T-cell (primary cell): ENCODE measurements at regions not wholly inside any gene's neighbourhood (a gene's known extent, or its start where the extent isn't known, plus 50 kb on each side); places are given as distances from the start of the nearest gene placed in this dataset.

Source experiments
- ATAC-seq, 4 experiments: fragments of 200-7000 bp in 3 of 4; fragments of 150-1000 bp in 1 of 4; cut with Tn5 transposase; replicated peaks in 1 of 4; 1 replicate in 3 of 4; 2 replicates in 1 of 4; pipeline ENCODE4 v1.10.0; 2021; ENCODE audit warnings: moderate library complexity in 3 of 4, mild to moderate bottlenecking in 2 of 4, moderate number of reproducible peaks in 1 of 4
- CTCF ChIA-PET, 2 donors: fragments of 300-600 bp; sonication (Branson Sonifier 250); formaldehyde crosslinking; loops; one replicate each; lab custom pipeline; 2022; ENCODE audit warnings: antibody characterized with exemption in 2 of 2; lab: Charles Lee
- POLR2A ChIA-PET, 2 donors: fragments of 300-600 bp; sonication (Branson Sonifier 250); formaldehyde crosslinking; loops; one replicate each; lab custom pipeline; 2022; ENCODE audit warnings: antibody characterized with exemption in 2 of 2; lab: Charles Lee
- DNase-seq, 35 experiments: peaks; one replicate each; pipeline versions ENCODE4 v3.0.0 to v3.0.0-alpha.2; 2013 to 2023
- H3K27ac ChIP-seq: one replicate; pipeline ENCODE4 v1.5.1; 2013; ENCODE audit warnings: low read length
- H3K27me3 ChIP-seq, 2 experiments: replicated peaks in 1 of 2; 1 replicate in 1 of 2; 2 replicates in 1 of 2; pipeline versions ENCODE4 v1.6.1 to v1.7.0; 2013; ENCODE audit warnings: low read length in 1 of 2, mixed read lengths in 1 of 2; ENCODE audit not compliant: control insufficient read depth in 2 of 2, insufficient read depth in 2 of 2; ENCODE audit errors: extremely low read depth in 1 of 2
- H3K36me3 ChIP-seq, 2 donors: 1 replicate in 1 of 2; 2 replicates in 1 of 2; pipeline versions ENCODE4 v1.6.1 to v1.7.0; 2013; ENCODE audit warnings: low read length in 1 of 2; ENCODE audit not compliant: control insufficient read depth in 2 of 2, insufficient read depth in 1 of 2; ENCODE audit errors: extremely low read depth in 1 of 2
- H3K4me1 ChIP-seq, 2 experiments: 1 replicate in 1 of 2; 2 replicates in 1 of 2; pipeline versions ENCODE4 v1.6.1 to v1.7.0; 2013; ENCODE audit warnings: low read length in 2 of 2, mixed read lengths in 1 of 2; ENCODE audit not compliant: insufficient read depth in 2 of 2, control insufficient read depth in 1 of 2; ENCODE audit errors: extremely low read depth in 1 of 2
- H3K4me3 ChIP-seq, 2 donors: 1 replicate in 1 of 2; 2 replicates in 1 of 2; pipeline versions ENCODE4 v1.5.1 to v1.7.0; 2013; ENCODE audit warnings: mild to moderate bottlenecking in 2 of 2, low read length in 1 of 2, moderate library complexity in 1 of 2; ENCODE audit not compliant: control insufficient read depth in 1 of 2; ENCODE audit errors: extremely low read depth in 1 of 2
- H3K9me3 ChIP-seq: 2 replicates; pipeline ENCODE4 v1.7.0; 2013
- H3K27ac Mint-ChIP-seq, 2 donors: one replicate each; pipeline ENCODE4 v1.8.0; 2020 to 2021; ENCODE audit warnings: mild to moderate bottlenecking in 2 of 2, mixed read lengths in 2 of 2
- H3K27me3 Mint-ChIP-seq, 2 donors: one replicate each; pipeline ENCODE4 v1.8.0; 2021 to 2022; ENCODE audit warnings: mixed read lengths in 2 of 2
- H3K36me3 Mint-ChIP-seq: one replicate; pipeline ENCODE4 v1.8.0; 2021; ENCODE audit warnings: mixed read lengths
- H3K4me1 Mint-ChIP-seq, 3 donors: one replicate each; pipeline ENCODE4 v1.8.0; 2020 to 2022; ENCODE audit warnings: mixed read lengths in 3 of 3, mild to moderate bottlenecking in 1 of 3
- H3K4me3 Mint-ChIP-seq, 3 donors: one replicate each; pipeline ENCODE4 v1.8.0; 2020 to 2022; ENCODE audit warnings: mild to moderate bottlenecking in 3 of 3, mixed read lengths in 3 of 3, moderate library complexity in 3 of 3
- H3K9me3 Mint-ChIP-seq, 3 donors: one replicate each; pipeline ENCODE4 v1.8.0; 2020 to 2022; ENCODE audit warnings: mixed read lengths in 3 of 3
- WGBS: methylation state at CpG from one replicate; pipeline ENCODE4 v1.1.5; 2013; ENCODE audit warnings: missing lambda C conversion rate; ENCODE audit not compliant: insufficient coverage; 5-methylcytosine and 5-hydroxymethylcytosine counted together

DNA sequence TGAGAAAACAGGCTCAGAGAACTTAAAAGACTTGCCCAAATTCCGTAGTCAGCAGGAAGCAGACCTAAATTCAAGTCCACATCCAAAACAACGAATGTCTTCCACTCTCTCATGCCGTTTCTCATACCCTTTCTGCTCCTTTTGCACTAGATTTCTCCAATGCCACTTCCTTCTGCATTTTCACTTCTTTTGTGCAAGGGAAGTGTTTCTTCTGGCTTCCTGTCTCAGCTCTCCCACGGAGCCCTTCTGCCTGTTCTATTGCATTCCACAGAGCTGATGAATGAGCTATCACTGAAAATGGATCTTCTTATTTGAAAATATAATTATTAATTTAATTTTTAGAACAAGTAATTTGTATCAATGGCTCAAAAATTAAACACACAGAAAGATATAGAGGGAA lies 56.1 kb upstream of the STK24 start:
- H3K4me3 Mint-ChIP-seq: no peak overlapping the region
- no peak overlapping the region for H3K27ac Mint-ChIP-seq
- H3K27me3 ChIP-seq: peaks cover 0 to 10% of the 10 kb centered on the region in 2 experiments
- no peak overlapping the region for H3K4me3 ChIP-seq
- no peaks in the 10 kb centered on the region for H3K4me1 ChIP-seq
- ATAC-seq (no peak), DNase-seq (no peak)
- CTCF ChIA-PET: interaction anchor here in 1 of 2 donors (0.7 kb wide), 1 partner anchor 1125 kb away, joined by 3 read pairs; no protein-coding TSS in a partner anchor
- peaks cover 0 to 2% (median 0%) of the 10 kb centered on the region in 3 donors for H3K4me1 Mint-ChIP-seq
- H3K27me3 Mint-ChIP-seq: peaks cover 0 to 6% of the 10 kb centered on the region in 2 donors
- POLR2A ChIA-PET: no interaction called here
- no peaks in the 10 kb centered on the region for H3K36me3 Mint-ChIP-seq
- no peaks in the 10 kb centered on the region for H3K9me3 ChIP-seq
- no peaks in the 10 kb centered on the region for H3K9me3 Mint-ChIP-seq
- no peak overlapping the region for H3K27ac ChIP-seq
- 37% methylated on average over 3 of the region's 4 CpGs for WGBS
- no peaks in the 10 kb centered on the region for H3K36me3 ChIP-seq

DNA sequence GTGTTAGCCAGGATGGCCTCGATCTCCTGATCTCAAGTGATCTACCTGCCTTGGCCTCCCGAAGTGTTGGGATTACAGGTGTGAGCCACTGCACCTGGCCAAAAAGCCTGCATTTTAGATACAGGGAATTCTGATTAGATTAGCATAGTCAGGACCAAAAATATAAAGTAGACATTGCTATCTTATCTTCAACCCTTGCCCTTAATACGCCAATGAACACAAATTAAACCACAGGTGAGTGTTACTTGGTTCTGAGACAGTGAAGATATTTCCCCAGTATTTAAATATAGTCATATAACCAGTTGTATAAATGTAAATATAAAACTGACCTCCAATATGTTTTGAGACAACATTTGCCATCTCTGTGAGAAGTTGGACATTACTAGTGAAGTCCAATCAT lies 52.1 kb upstream of the STK24 start:
- ChIA-PET POLR2A (no interaction called here), CTCF (interaction anchor here in 1 of 2 donors (0.6 kb wide), 1 partner anchor 225 kb away, joined by 3 read pairs; no protein-coding TSS in a partner anchor)
- Histone ChIP-seq H3K4me1 (no peaks in the 10 kb centered on the region), H3K9me3 (no peaks in the 10 kb centered on the region), H3K36me3 (no peaks in the 10 kb centered on the region), H3K27ac (no peak overlapping the region), H3K27me3 (peaks cover 0 to 7% of the 10 kb centered on the region in 2 experiments), H3K4me3 (no peak overlapping the region)
- no peaks in the 10 kb centered on the region for H3K27me3 Mint-ChIP-seq
- H3K9me3 Mint-ChIP-seq: no peaks in the 10 kb centered on the region
- no peaks in the 10 kb centered on the region for H3K36me3 Mint-ChIP-seq
- no peak for ATAC-seq
- no peak overlapping the region for H3K4me3 Mint-ChIP-seq
- 100% methylated on average over 1 of the region's 3 CpGs for WGBS
- H3K27ac Mint-ChIP-seq: no peak overlapping the region
- peaks cover 0 to 2% (median 0%) of the 10 kb centered on the region in 3 donors for H3K4me1 Mint-ChIP-seq
- DNase-seq: no peak
